HG02884 (cell line): ENCODE measurements at regions not wholly inside any gene's neighbourhood (a gene's known extent, or its start where the extent isn't known, plus 50 kb on each side); places are given as distances from the start of the nearest gene placed in this dataset.

Experiments used
- ATAC-seq: cut with Tn5 transposase; IDR thresholded peaks from one replicate; pipeline ENCODE4 v1.9.1; 2021; ENCODE audit warnings: mild to moderate bottlenecking, moderate library complexity; ENCODE audit not compliant: unreplicated experiment

- ATAC-seq: no peak
These were observed 112.9 kb upstream of the ELAVL2 start for GRCh38 chr9:23938908-23939307.

GRCh38 chr9:23934291-23934906, 108.4 kb upstream of the ELAVL2 start:
- no peak for ATAC-seq

GRCh38 chr9:23933348-23933747, 107.3 kb upstream of the ELAVL2 start:
- ATAC-seq: no peak

GRCh38 chr9:23926368-23926767, 100.3 kb upstream of the ELAVL2 start:
- peak; percentile 54 for ATAC-seq

- ATAC-seq: no peak
These were observed 88.5 kb upstream of the ELAVL2 start for GRCh38 chr9:23914431-23915003.

GRCh38 chr9:23907343-23907742, 81.3 kb upstream of the ELAVL2 start:
- ATAC-seq: no peak

- no peak for ATAC-seq
These were observed 61.7 kb upstream of the ELAVL2 start for GRCh38 chr9:23887781-23888180.
